GM10266 (cell line): ENCODE measurements at regions not wholly inside any gene's neighbourhood (a gene's known extent, or its start where the extent isn't known, plus 50 kb on each side); places are given as distances from the start of the nearest gene placed in this dataset.

ENCODE experiments used
- DNase-seq: peaks from one replicate; pipeline ENCODE4 v3.0.0; 2012; ENCODE audit errors: extremely low spot score
- TF ChIP-seq, protein P1 (sequence below): IDR thresholded peaks from 2 replicates; pipeline ENCODE4 v1.5.1; 2012; ENCODE audit warnings: mild to moderate bottlenecking, low read depth; ENCODE audit not compliant: control insufficient read depth, insufficient read depth; ENCODE audit errors: missing control alignments

DNA sequence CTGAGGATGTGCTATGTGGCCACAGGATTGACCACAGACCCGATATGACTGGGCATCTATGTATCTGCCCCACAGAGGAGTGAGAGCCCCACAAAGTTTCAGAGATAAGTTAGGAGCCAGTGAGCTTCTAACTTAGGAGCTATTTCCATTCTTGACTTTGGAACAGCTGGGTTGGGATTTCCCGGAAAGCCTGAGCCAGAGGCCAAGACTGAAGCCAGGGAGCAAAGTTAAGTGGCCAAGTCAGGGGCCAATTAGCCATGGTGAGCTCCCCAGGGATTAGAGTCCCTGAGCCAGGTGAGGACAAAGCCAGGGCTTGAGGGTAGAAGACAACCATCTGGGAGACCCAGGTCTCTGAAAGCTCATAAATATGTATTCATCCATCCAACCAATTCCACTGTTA lies 143.6 kb downstream of the MAFB start:
- TF ChIP-seq, protein P1, sequence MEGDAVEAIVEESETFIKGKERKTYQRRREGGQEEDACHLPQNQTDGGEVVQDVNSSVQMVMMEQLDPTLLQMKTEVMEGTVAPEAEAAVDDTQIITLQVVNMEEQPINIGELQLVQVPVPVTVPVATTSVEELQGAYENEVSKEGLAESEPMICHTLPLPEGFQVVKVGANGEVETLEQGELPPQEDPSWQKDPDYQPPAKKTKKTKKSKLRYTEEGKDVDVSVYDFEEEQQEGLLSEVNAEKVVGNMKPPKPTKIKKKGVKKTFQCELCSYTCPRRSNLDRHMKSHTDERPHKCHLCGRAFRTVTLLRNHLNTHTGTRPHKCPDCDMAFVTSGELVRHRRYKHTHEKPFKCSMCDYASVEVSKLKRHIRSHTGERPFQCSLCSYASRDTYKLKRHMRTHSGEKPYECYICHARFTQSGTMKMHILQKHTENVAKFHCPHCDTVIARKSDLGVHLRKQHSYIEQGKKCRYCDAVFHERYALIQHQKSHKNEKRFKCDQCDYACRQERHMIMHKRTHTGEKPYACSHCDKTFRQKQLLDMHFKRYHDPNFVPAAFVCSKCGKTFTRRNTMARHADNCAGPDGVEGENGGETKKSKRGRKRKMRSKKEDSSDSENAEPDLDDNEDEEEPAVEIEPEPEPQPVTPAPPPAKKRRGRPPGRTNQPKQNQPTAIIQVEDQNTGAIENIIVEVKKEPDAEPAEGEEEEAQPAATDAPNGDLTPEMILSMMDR = no peak

DNA sequence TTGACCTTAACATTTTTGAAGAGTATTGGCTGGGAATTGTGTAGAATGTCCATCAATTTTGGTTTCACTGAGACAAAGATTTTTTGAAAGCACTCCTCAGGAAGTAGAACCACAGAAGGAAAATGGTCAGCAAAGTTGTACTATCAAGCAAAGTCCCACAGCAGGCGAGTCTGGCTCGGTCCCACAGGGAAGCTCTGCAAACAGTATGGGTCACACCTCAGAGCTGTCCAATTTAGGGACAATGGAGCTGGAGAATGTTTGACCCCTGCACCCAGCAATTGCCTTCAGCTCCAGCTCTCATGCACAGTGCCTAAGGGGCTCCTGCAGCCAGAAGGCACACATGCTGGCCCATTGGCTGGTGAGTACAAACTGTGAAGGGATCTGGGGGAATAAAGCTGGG lies 147.0 kb downstream of the MAFB start:
- no peak for DNase-seq
- TF ChIP-seq, protein P1 = no peak

More for the DNA sequence above, 143.6 kb downstream of the MAFB start:
- DNase-seq = no peak

DNA sequence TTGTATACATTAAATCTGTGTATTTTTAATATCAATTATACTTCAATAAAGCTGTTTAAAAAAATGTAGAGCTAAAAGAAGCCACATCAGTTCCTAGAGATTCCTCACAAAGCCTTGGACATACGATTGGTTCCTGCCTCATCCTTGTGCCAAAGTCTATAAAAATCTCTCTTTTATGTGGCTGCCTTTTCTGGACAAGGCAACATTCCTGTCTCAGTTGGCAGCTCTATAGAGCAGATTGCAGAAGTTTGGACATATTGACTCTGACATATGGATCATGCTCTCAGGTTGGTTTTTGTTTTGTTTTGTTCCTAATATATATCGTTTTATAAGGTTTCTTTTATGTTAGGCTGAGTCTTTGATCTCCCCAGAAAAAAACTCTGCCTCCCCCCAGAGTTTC lies 148.9 kb downstream of the MAFB start:
- TF ChIP-seq, protein P1 = no peak
- no peak for DNase-seq

DNA sequence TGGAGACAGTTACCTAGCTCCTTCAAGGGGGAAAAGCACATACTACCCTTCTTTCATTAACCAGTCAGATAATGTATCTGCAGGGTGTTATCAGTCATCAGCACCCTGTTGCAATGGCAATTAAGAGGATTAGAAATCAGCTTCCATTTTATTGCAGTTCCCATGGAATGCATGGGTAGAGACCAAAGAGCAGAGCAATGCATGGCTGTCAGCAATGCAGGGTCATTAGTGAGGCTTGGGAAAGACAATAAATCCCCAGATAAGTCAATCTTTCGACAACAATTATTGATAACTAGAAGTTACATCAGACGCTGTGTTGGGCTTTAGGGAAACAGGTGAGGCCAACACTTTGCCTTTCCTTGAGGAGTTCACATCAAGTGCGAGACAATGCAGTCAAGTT lies 150.9 kb downstream of the MAFB start:
- TF ChIP-seq, protein P1 = no peak
- no peak for DNase-seq

DNA sequence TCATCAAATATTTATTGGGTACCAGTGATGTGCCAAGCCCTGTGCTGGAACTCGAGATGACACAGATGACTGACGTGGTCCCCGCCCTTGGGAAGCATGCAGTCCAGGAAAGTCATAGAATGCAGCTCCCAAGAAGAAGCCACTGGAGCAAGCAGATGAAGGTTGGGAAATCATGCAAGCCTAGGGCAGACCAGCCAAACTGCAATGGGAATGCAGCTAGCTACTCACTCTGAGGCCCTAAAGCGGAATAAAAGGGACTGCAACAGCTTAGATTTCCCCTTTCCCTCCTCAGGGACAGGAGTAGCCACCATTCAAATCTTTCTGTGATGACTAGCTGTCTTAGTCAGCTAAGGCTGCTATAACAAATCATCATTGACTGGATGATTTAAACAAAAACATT lies 152.2 kb downstream of the MAFB start:
- TF ChIP-seq, protein P1 = no peak
- no peak for DNase-seq

DNA sequence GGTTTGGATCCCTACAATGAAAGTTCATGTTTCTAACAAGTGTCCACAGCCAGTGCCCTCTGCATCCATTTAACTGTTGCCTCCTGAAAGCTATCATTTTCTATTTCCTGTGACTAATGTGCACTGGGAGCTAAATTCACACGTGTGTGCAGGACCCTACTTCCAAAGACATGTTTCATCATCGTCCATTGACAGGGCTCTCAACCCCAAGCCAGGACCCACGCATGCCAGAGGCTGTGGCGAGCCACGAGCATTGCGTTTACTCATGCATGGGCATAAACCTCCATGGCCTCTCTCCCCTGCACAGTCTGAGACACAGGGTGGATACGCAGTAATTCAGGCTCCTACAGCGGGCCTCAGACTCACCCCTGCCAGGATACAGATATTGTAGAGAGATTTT lies 153.2 kb downstream of the MAFB start:
- TF ChIP-seq, protein P1 = no peak
- DNase-seq = no peak

DNA sequence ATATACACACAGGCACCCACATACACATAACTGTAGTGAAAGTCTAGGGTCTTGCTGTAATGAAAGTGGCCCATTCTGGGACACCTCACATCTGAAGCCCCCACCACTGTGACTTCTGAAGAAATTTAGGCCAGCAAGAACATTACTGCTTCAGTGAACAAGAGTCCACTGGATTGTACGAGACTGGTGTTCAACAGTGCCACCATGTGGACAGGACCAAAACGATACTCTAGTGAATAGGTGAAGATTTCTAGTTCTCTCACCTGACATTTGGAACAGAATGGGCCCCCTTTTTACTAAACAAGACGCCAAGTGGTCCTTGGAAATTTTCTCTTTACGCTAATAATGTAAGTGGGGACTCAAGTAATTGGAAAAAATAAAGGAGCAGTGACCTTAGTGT lies 156.9 kb downstream of the MAFB start:
- TF ChIP-seq, protein P1 = peak; percentile 14
- DNase-seq = no peak
